Keratinocyte (primary cell): ENCODE measurements at regions not wholly inside any gene's neighbourhood (a gene's known extent, or its start where the extent isn't known, plus 50 kb on each side); places are given as distances from the start of the nearest gene placed in this dataset.

ENCODE experiments used
- DNase-seq: peaks from one replicate; pipeline ENCODE4 v3.0.0-alpha.2; 2011; ENCODE audit warnings: low read depth, missing footprints, low spot score
- FAIRE-seq: peaks from 2 replicates; lab custom pipeline; 2011; peaks lifted over from hg19 to GRCh38; lab: Jason Lieb, UNC
- H2AFZ ChIP-seq: 2 replicates; pipeline ENCODE4 v1.6.0; 2012; ENCODE audit warnings: low read length, control low read depth, inconsistent platforms; ENCODE audit not compliant: control insufficient read depth
- H3K27ac ChIP-seq: 2 replicates; pipeline ENCODE4 v1.5.1; 2011; ENCODE audit warnings: low read length; ENCODE audit not compliant: control insufficient read depth, insufficient read depth
- H3K27me3 ChIP-seq: 3 replicates; pipeline ENCODE4 v1.6.0; 2011; ENCODE audit warnings: low read length; ENCODE audit not compliant: control insufficient read depth, insufficient read depth; ENCODE audit errors: extremely low read depth
- H3K36me3 ChIP-seq, 2 experiments: 2 replicates in 1 of 2; 3 replicates in 1 of 2; pipeline ENCODE4 v1.5.1; 2011; ENCODE audit warnings: low read length in 2 of 2, mild to moderate bottlenecking in 1 of 2; ENCODE audit not compliant: control insufficient read depth in 2 of 2, insufficient read depth in 2 of 2; ENCODE audit errors: extremely low read depth in 1 of 2
- H3K4me1 ChIP-seq: 3 replicates; pipeline ENCODE4 v1.5.1; 2011; ENCODE audit warnings: low read length; ENCODE audit not compliant: control insufficient read depth, insufficient read depth; ENCODE audit errors: extremely low read depth
- H3K4me2 ChIP-seq: 3 replicates; pipeline ENCODE4 v1.6.0; 2011; ENCODE audit warnings: low read depth, low read length; ENCODE audit not compliant: control insufficient read depth, insufficient read depth; ENCODE audit errors: extremely low read depth
- H3K4me3 ChIP-seq, 3 experiments: fragments of 200-600 bp in 1 of 3; sonication (generic) in 1 of 3; 2 replicates in 2 of 3; 3 replicates in 1 of 3; pipeline ENCODE4 v1.5.1; 2011 to 2016; ENCODE audit warnings: low read length in 3 of 3, mild to moderate bottlenecking in 3 of 3, control low read depth in 2 of 3, inconsistent platforms in 1 of 3, low read depth in 1 of 3, mixed read lengths in 1 of 3, mixed run types in 1 of 3, moderate library complexity in 1 of 3; ENCODE audit not compliant: control insufficient read depth in 2 of 3, insufficient read depth in 2 of 3; ENCODE audit errors: extremely low read depth in 1 of 3
- H3K79me2 ChIP-seq: 2 replicates; pipeline ENCODE4 v1.6.0; 2012; ENCODE audit warnings: low read length; ENCODE audit not compliant: control insufficient read depth, insufficient read depth
- H3K9ac ChIP-seq: 3 replicates; pipeline ENCODE4 v1.6.0; 2011; ENCODE audit warnings: low read length; ENCODE audit not compliant: control insufficient read depth, insufficient read depth; ENCODE audit errors: extremely low read depth
- H3K9me1 ChIP-seq: 3 replicates; pipeline ENCODE4 v1.6.0; 2011; ENCODE audit warnings: low read length; ENCODE audit not compliant: control insufficient read depth, insufficient read depth; ENCODE audit errors: extremely low read depth
- H3K9me3 ChIP-seq: 2 replicates; pipeline ENCODE4 v1.5.1; 2012; ENCODE audit warnings: low read depth, low read length; ENCODE audit not compliant: control insufficient read depth
- H4K20me1 ChIP-seq: 3 replicates; pipeline ENCODE4 v1.6.0; 2011; ENCODE audit warnings: low read length; ENCODE audit not compliant: control insufficient read depth, insufficient read depth; ENCODE audit errors: extremely low read depth
- CTCF ChIP-seq, 3 experiments: IDR thresholded peaks in 1 of 3; conservative IDR thresholded peaks in 1 of 3; optimal IDR thresholded peaks in 1 of 3; 2 replicates in 2 of 3; 3 replicates in 1 of 3; pipeline versions ENCODE3 to v1.5.1; 2011; ENCODE audit warnings: low read length in 3 of 3, mild to moderate bottlenecking in 3 of 3, moderate library complexity in 2 of 3, control low read depth in 1 of 3, inconsistent platforms in 1 of 3; ENCODE audit not compliant: insufficient read depth in 2 of 3; ENCODE audit errors: extremely low read depth in 1 of 3
- EZH2 ChIP-seq: IDR thresholded peaks from one replicate; pipeline ENCODE4 v1.6.1; 2012; ENCODE audit warnings: inconsistent platforms, mild to moderate bottlenecking, low read length, moderate library complexity
- dilution Hi-C: fragments of 300-500 bp; cut with MboI; formaldehyde crosslinking; loops from one replicate; pipeline ENCODE4 v1.7.0; 2020; ENCODE audit warnings: low sequenced_read_pairs; ENCODE audit not compliant: extremely low pct_ligation_motif_present

GRCh38 chr7:1318661-1319060, 86.0 kb downstream of the UNCX start:
- Histone ChIP-seq H3K79me2 (no peaks in the 10 kb centered on the region), H3K27ac (no peak overlapping the region), H3K36me3 (no peaks in the 10 kb centered on the region), H3K27me3 (peaks cover 13% of the 10 kb centered on the region), H2AFZ (no peak overlapping the region), H3K9me1 (no peaks in the 10 kb centered on the region), H4K20me1 (no peaks in the 10 kb centered on the region), H3K4me1 (no peaks in the 10 kb centered on the region), H3K4me2 (no peak overlapping the region), H3K9ac (no peak overlapping the region), H3K9me3 (no peaks in the 10 kb centered on the region), H3K4me3 (no peak overlapping the region)
- DNase-seq (no peak), FAIRE-seq (no peak)
- no peak for TF ChIP-seq CTCF (optimal IDR thresholded peaks at IDR 0.05 in 1 of 3, IDR thresholded peaks at IDR 0.05 in 1 of 3, conservative IDR thresholded peaks at IDR 0.05 in 1 of 3; ENCODE audit: extremely low read depth in 1 of 3, insufficient read depth in 2 of 3, low read length in 3 of 3)
- no peak for TF ChIP-seq EZH2
- dilution Hi-C loops, result no loop called here

- no peaks in the 10 kb centered on the region for H3K36me3 ChIP-seq
- H3K79me2 ChIP-seq, result no peaks in the 10 kb centered on the region
- H3K9me1 ChIP-seq, result no peaks in the 10 kb centered on the region
- dilution Hi-C loops, result no loop called here
- no peaks in the 10 kb centered on the region for H3K4me1 ChIP-seq
- DNase-seq (no peak), FAIRE-seq (no peak)
- no peak overlapping the region for H3K4me2 ChIP-seq
- no peak overlapping the region for H2AFZ ChIP-seq
- TF ChIP-seq CTCF (optimal IDR thresholded peaks at IDR 0.05 in 1 of 3, IDR thresholded peaks at IDR 0.05 in 1 of 3, conservative IDR thresholded peaks at IDR 0.05 in 1 of 3; ENCODE audit: extremely low read depth in 1 of 3, insufficient read depth in 2 of 3, low read length in 3 of 3) (no peak), EZH2 (no peak)
- H3K27me3 ChIP-seq, result peaks cover 17% of the 10 kb centered on the region
- H3K4me3 ChIP-seq, result no peak overlapping the region
- no peaks in the 10 kb centered on the region for H3K9me3 ChIP-seq
- H3K9ac ChIP-seq, result no peak overlapping the region
- H4K20me1 ChIP-seq, result no peaks in the 10 kb centered on the region
- H3K27ac ChIP-seq, result no peak overlapping the region
Measured at GRCh38 chr7:1320616-1321240, 88.1 kb downstream of the UNCX start.
